T47D (cell line): ENCODE measurements at regions not wholly inside any gene's neighbourhood (a gene's known extent, or its start where the extent isn't known, plus 50 kb on each side); places are given as distances from the start of the nearest gene placed in this dataset.
"Not testable (repeated sequence)": the region's sequence is repeated elsewhere in the genome, so short reads cannot be mapped to it uniquely, and the experiment has no call there.

ENCODE experiments used
- DNase-seq, 2 experiments: peaks; one replicate each; pipeline versions ENCODE4 v3.0.0 to v3.0.0-alpha.2; 2011 to 2012; ENCODE audit warnings: low read depth in 1 of 2, low spot score in 1 of 2
- JUND ChIP-seq: IDR thresholded peaks from 2 replicates; pipeline ENCODE4 v1.6.1; 2012; ENCODE audit warnings: low read depth
- in situ Hi-C: cut with HindIII; loops from 2 replicates; pipeline ENCODE4 v1.10.0; 2016; ENCODE audit warnings: low sequenced_read_pairs, low pct_unique_long_range_greater_than_20kb

DNA sequence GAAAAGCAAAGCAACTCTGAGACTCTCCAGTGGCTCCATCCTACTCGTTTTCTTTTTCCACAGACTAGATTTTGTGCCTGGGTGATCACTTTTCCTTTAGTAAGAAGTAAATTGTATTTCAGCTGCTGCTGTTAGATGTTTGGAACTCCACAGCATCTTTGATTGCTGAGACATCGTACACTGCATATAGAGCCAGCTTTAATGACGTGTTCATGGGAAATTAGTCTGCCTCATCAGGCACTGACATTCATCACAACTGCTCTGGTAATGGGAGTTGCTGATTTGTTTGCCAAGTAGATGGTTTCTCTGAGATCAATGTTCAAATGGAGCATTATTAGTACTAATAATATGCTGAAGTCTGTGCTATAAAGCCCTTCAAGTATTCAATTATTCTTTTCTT, 573.8 kb upstream of the NR5A2 start:
- DNase-seq: no peak
- TF ChIP-seq JUND: no peak
- in situ Hi-C loops: no loop called here

- no peak for TF ChIP-seq JUND
- in situ Hi-C loops: no loop called here
- peak in 1 of 2 experiments; percentile 18 for DNase-seq
Observed at GRCh38 chr1:199460933-199461332, 566.6 kb upstream of the NR5A2 start.

DNA sequence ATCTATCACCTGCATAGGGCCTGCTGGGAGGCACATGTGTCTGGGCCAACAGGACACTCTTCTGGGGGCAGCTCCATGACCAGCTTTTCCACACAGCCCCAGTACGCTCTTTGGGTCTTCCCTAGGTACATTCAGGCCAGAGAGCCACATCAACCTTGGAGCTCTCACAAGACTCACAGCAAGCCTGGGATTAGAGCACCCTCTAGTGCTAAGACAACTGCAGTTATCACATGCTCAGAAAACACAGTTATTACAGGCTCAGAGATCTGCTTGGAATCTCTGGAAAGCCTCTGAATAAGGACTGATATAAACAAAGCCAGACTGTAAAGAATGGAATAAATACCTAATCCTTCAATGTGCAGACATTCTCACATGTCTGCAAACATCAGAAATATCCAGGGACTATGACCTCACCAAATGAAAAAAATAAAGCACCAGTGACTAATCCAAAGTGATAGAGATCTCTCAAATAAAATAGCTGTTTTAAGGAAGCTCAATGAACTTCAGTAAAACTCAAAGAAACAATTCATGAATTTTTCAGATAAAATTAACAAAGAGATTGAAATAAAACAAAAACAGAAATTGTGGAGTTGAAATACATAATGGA, 563.9 kb upstream of the NR5A2 start:
- peak; percentile 13 to 81 for DNase-seq
- in situ Hi-C loops: no loop called here
- TF ChIP-seq JUND: no peak

- in situ Hi-C loops: no loop called here
- DNase-seq: no peak
- TF ChIP-seq JUND: no peak
Observed at GRCh38 chr1:199466961-199467360, 560.5 kb upstream of the NR5A2 start.

DNA sequence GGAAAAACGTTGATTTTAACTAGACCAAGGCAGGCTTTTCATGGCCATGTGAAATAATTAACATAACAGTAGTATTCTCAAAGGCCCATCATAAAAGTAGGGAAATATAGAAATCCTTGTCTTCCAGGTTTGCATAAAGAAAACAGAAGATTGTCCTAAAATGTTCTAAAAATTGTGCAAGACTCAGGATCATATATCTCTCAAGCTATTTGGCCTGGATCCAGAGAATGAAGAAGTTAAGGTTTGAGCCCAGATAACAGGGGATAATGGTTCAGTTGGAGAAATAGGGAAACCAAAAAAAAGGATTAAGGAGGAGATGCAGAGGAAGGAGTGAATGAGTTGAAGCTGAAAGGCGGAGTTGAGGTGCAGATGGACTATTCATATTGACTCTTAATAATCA, 555.5 kb upstream of the NR5A2 start:
- in situ Hi-C loops: no loop called here
- no peak for DNase-seq
- no peak for TF ChIP-seq JUND

- in situ Hi-C loops: no loop called here
- no peak for TF ChIP-seq JUND
- no peak for DNase-seq
Observed at GRCh38 chr1:199472978-199473377, 554.5 kb upstream of the NR5A2 start.

- no peak for TF ChIP-seq JUND
- no peak for DNase-seq
- in situ Hi-C loops: no loop called here
Observed at GRCh38 chr1:199474738-199475137, 552.8 kb upstream of the NR5A2 start.

DNA sequence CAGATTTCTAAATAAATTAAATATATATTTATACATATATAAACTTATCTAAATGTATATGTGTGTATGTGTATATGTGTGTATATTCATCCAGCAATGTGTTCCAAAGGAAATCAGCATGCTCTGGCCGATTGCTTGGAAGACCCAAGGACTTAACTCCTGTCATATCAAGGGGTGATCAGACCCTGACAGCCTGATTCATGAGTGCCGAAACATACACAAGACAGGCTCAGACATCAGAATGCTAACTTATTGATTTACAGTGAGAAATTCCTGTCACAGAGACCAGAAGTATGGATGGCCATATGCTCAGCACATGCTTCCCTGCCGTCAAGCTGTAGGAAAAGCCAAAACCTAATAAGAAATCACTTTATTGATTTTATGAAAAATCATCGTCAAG, 545.1 kb upstream of the NR5A2 start:
- DNase-seq: no peak
- no peak for TF ChIP-seq JUND
- in situ Hi-C loops: no loop called here

DNA sequence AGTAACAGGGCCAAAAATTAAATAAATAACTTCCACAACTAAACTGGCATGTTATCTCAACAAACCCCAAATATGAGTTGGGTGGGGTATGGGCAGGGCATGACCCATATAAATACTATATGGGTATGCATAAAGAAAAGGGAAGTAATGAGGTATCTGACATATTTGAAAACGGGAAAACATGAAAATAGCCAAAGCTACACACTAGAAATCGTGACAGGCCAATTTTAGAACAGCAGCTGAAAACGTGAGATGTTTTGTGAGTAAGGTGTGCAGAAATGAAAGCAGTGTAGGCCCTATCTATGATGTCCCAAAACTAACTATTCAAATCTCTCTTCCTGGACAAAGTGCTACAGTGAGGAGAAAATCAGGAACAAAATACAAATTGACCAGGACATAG, 537.9 kb upstream of the NR5A2 start:
- DNase-seq: no peak

GRCh38 chr1:199490769-199491527, 536.6 kb upstream of the NR5A2 start:
- in situ Hi-C loops: no loop called here
- DNase-seq: no peak
- TF ChIP-seq JUND: no peak

More for the DNA sequence above, 537.9 kb upstream of the NR5A2 start:
- in situ Hi-C loops: no loop called here
- TF ChIP-seq JUND: no peak

- TF ChIP-seq JUND: no peak
- in situ Hi-C loops: no loop called here
- no peak for DNase-seq
Observed at GRCh38 chr1:199495432-199495831, 532.1 kb upstream of the NR5A2 start.

DNA sequence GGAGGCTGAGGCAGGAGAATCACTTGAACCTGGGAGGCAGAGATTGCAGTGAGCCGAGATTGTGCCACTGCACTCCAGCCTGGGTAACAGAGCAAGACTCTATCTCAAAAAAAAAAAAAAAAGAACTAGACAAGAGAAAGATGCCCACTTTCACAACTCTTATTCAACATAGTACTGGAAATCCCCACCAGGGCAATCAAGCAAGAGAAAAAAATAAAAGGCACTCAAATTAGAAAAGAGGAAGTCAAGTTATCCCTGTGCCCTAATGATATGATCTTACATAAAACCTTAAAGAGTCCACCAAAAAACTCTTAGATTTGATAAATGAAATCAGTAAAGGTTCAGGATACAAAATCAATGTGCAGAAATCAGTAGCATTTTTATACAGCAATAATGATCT, 528.7 kb upstream of the NR5A2 start:
- DNase-seq, in situ Hi-C loops: not testable (repeated sequence)

DNA sequence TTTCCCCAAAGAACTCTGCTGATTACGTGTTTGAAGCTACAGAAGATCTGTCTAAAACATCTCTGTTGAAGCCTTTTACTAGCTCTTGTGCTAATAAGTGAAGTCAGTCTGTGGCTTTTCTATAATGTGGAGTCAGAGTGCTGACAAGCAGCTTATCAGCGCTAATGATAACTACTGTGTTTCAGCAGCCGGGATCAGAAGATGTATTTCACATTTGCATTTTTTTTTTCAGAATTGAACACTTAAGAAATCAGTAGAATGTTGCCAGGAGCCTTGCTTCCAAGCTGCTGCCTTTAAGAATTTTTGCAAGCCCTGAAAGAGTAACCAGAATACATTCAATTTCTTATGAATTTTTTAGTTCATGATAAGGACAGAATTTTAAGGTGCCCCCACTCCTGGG, 519.4 kb upstream of the NR5A2 start:
- in situ Hi-C loops: no loop called here
- no peak for TF ChIP-seq JUND

GRCh38 chr1:199508653-199509052, 518.9 kb upstream of the NR5A2 start:
- no peak for TF ChIP-seq JUND
- DNase-seq: no peak
- in situ Hi-C loops: no loop called here

More for the DNA sequence above, 519.4 kb upstream of the NR5A2 start:
- DNase-seq: no peak
